ENCODE measurements at regions not wholly inside any gene's neighbourhood (a gene's known extent, or its start where the extent isn't known, plus 50 kb on each side); places are given as distances from the start of the nearest gene placed in this dataset.
A peak's percentile ranks its signal among the peaks of the same experiment; 100 is the strongest.

DNA sequence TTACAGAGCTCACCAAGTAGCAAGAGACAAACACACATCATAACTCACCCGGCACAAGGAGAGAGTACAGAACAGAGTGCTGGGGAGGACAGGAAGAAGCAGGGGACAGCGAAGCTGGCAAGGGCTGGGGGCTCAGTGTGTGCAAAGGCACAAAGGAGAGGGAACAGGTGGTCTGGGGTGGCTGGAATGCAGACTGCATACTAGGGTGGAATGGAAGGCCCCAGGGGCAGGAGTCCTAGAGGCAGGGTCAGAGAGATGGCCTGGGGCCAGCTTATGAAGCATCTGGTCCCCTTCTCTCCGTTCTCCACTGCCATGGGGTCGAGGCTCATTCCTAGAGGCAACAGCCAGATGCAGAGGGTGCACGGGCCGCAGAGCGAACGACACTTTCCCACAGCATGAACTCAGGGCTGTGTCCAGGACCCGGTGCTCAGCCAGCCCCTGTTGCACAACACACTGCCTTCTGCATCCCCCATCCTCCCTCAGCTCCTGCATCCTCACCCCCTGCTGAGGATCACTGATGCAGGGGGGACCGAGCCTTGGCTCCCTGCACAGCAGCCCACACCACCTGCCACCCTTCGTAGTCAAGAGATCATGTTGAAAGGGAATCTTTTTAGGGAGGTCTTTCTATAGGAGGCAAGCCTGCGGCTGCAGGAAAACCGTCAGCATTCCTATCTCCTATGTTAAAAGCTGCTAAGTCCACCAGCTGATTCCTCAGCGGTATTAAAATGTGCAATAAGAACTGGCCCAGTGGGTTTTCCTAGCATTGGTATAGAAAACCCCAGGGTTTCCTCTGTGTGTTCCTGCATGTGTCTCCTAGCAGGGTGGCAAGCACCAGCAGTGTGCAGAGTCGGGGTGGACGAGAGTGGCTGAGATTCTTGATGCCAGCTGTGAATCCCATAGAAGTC, 293.5 kb downstream of the UACA start:
- H3K23me2 ChIP-seq (ENCODE audit: low read depth, low read length): no peaks in the 10 kb centered on the region
- H3K9ac ChIP-seq (replicated peaks in 1 of 4; ENCODE audit: extremely low read depth in 1 of 4, low read depth in 3 of 4, low read length in 3 of 4): no peak overlapping the region
- no peak overlapping the region for H4K91ac ChIP-seq (replicated peaks; ENCODE audit: insufficient read length, low read length)
- no peak overlapping the region for H2BK5ac ChIP-seq (ENCODE audit: low read depth, low read length)
- no peaks in the 10 kb centered on the region for H3K4me1 ChIP-seq (replicated peaks in 1 of 4; ENCODE audit: control insufficient read depth in 3 of 4, insufficient read depth in 4 of 4, low read length in 3 of 4)
- H3K18ac ChIP-seq (ENCODE audit: extremely low read depth, low read length): no peak overlapping the region
- H3K36me3 ChIP-seq (ENCODE audit: control insufficient read depth in 2 of 4, insufficient read depth in 4 of 4, low read length in 3 of 4): no peaks in the 10 kb centered on the region
- no peaks in the 10 kb centered on the region for H3K27me3 ChIP-seq (replicated peaks in 1 of 4; ENCODE audit: control insufficient read depth in 3 of 4, extremely low read depth in 1 of 4, insufficient read depth in 3 of 4, low read length in 3 of 4)
- H2AFZ ChIP-seq (ENCODE audit: low read length): no peak overlapping the region
- ChIA-PET CTCF (ENCODE audit: partially characterized antibody) (interaction anchor here (0.6 to 9.1 kb wide), 8 partner anchors 10 to 364 kb away, joined by 3 to 65 read pairs (median 4); no protein-coding TSS in a partner anchor), POLR2A (ENCODE audit: partially characterized antibody) (no interaction called here)
- FAIRE-seq (no peak), DNase-seq (ENCODE audit: low read depth in 1 of 2, low spot score in 2 of 2) (no peak)
- no peaks in the 10 kb centered on the region for H3K9me3 ChIP-seq (ENCODE audit: insufficient read depth in 2 of 2, low read depth in 1 of 2, low read length in 1 of 2)
- H2BK120ac ChIP-seq (replicated peaks; ENCODE audit: low read depth, low read length): no peak overlapping the region
- no peak overlapping the region for H2BK20ac ChIP-seq (ENCODE audit: low read length)
- H3K79me1 ChIP-seq (ENCODE audit: low read depth, low read length): no peaks in the 10 kb centered on the region
- no peak overlapping the region for H3K56ac ChIP-seq (replicated peaks; ENCODE audit: insufficient read length, low read depth, low read length)
- H2BK15ac ChIP-seq (ENCODE audit: low read length): no peak overlapping the region
- no peak overlapping the region for H3K14ac ChIP-seq (ENCODE audit: insufficient read length)
- no peak overlapping the region for H3K23ac ChIP-seq (ENCODE audit: insufficient read length)
- H3K4me2 ChIP-seq (ENCODE audit: insufficient read depth in 1 of 2, low read depth in 2 of 2, low read length in 2 of 2): no peak overlapping the region
- H3K27ac ChIP-seq (ENCODE audit: low read depth, low read length): no peak overlapping the region
- H3K79me2 ChIP-seq (ENCODE audit: control insufficient read depth in 1 of 2, insufficient read depth in 2 of 2, low read length in 2 of 2): no peaks in the 10 kb centered on the region
- no peak overlapping the region for H2BK12ac ChIP-seq (ENCODE audit: low read depth, low read length)
- no peaks in the 10 kb centered on the region for H4K20me1 ChIP-seq (replicated peaks in 1 of 2; ENCODE audit: control insufficient read depth in 1 of 2, insufficient read depth in 2 of 2, low read length in 2 of 2)
- H3K4me3 ChIP-seq (ENCODE audit: extremely low read depth in 1 of 4, insufficient read depth in 2 of 4, low read depth in 3 of 4, low read length in 4 of 4): no peak overlapping the region
- 82% methylated on average over 14 of the region's 16 CpGs; no CpG with 5 or more reads in 1 of the 2 experiments for WGBS, 2 experiments (ENCODE audit: extremely low coverage in 1 of 2, insufficient coverage in 1 of 2, insufficient read length in 1 of 2, insufficient replicate concordance in 2 of 2, low coverage in 1 of 2, low lambda C conversion rate in 2 of 2, missing lambda C conversion rate in 1 of 2)
- H3K4ac ChIP-seq (replicated peaks; ENCODE audit: insufficient read length, low read depth, low read length): no peak overlapping the region
- no peak overlapping the region for H2AK5ac ChIP-seq (ENCODE audit: low read depth, low read length)
- no peak overlapping the region for H4K5ac ChIP-seq (ENCODE audit: insufficient read length, low read depth, low read length)
- H4K8ac ChIP-seq (ENCODE audit: extremely low read depth, insufficient read depth, low read length): no peak overlapping the region
- TF ChIP-seq CEBPB (IDR thresholded peaks at IDR 0.05; ENCODE audit: low read depth, low read length): 0 out of 2 replicates have a peak, but pooled peaks have one; percentile 35
- no peak for TF ChIP-seq SAP30 (IDR thresholded peaks at IDR 0.05; ENCODE audit: insufficient read depth, insufficient replicate concordance, low read length)

All from H1 (cell line).